Endodermal cell (in vitro differentiated cells): ENCODE measurements at regions not wholly inside any gene's neighbourhood (a gene's known extent, or its start where the extent isn't known, plus 50 kb on each side); places are given as distances from the start of the nearest gene placed in this dataset.

Experiments used
- DNase-seq: peaks from one replicate; pipeline ENCODE4 v3.0.0-alpha.2; 2017
- H3K27ac ChIP-seq: 2 replicates; pipeline ENCODE4 v1.5.1; 2013; ENCODE audit warnings: mild to moderate bottlenecking, low read depth, low read length, moderate library complexity
- H3K27me3 ChIP-seq: 2 replicates; pipeline ENCODE4 v1.6.1; 2013; ENCODE audit warnings: mild to moderate bottlenecking, low read length, moderate library complexity; ENCODE audit not compliant: insufficient read depth, control insufficient read depth, poor library complexity, severe bottlenecking
- H3K36me3 ChIP-seq: 2 replicates; pipeline ENCODE4 v1.7.0; 2013; ENCODE audit warnings: mild to moderate bottlenecking, low read length, moderate library complexity; ENCODE audit not compliant: control insufficient read depth, insufficient read depth
- H3K4me1 ChIP-seq: one replicate; pipeline ENCODE4 v1.7.0; 2013; ENCODE audit warnings: low read length; ENCODE audit not compliant: control insufficient read depth, insufficient read depth
- H3K4me3 ChIP-seq: 2 replicates; pipeline ENCODE4 v1.5.1; 2013; ENCODE audit warnings: mild to moderate bottlenecking, low read length, moderate library complexity
- H3K9ac ChIP-seq: 2 replicates; pipeline ENCODE4 v1.6.1; 2013; ENCODE audit warnings: mild to moderate bottlenecking, low read length, moderate library complexity; ENCODE audit not compliant: poor library complexity, severe bottlenecking; ENCODE audit errors: extremely low read depth
- H3K9me3 ChIP-seq: 2 replicates; pipeline ENCODE4 v1.6.1; 2013; ENCODE audit warnings: mild to moderate bottlenecking, low read length, moderate library complexity; ENCODE audit not compliant: control insufficient read depth
- H3K27ac Mint-ChIP-seq: 2 replicates; pipeline ENCODE4 v1.8.0; 2020; ENCODE audit warnings: mixed read lengths
- H3K27me3 Mint-ChIP-seq: 2 replicates; pipeline ENCODE4 v1.8.0; 2021; ENCODE audit warnings: mild to moderate bottlenecking, mixed read lengths; ENCODE audit not compliant: insufficient read depth
- H3K36me3 Mint-ChIP-seq: 2 replicates; pipeline ENCODE4 v1.8.0; 2020; ENCODE audit warnings: low read depth, mixed read lengths
- H3K4me1 Mint-ChIP-seq: 2 replicates; pipeline ENCODE4 v1.8.0; 2020; ENCODE audit warnings: mixed read lengths
- H3K4me3 Mint-ChIP-seq: 2 replicates; pipeline ENCODE4 v1.8.0; 2020; ENCODE audit warnings: mild to moderate bottlenecking, moderate library complexity, mixed read lengths
- H3K9me3 Mint-ChIP-seq: 2 replicates; pipeline ENCODE4 v1.8.0; 2020; ENCODE audit warnings: mild to moderate bottlenecking, mixed read lengths
- CTCF ChIP-seq: fragments of 200-600 bp; sonication (generic); conservative IDR thresholded peaks from 2 replicates; pipeline ENCODE4 v1.5.0; 2021; ENCODE audit warnings: antibody characterized with exemption, mild to moderate bottlenecking
- WGBS, 2 experiments: methylation state at CpG; one replicate each; pipeline versions ENCODE4 v1.1.5 to v1.1.7; 2013; ENCODE audit warnings: missing lambda C conversion rate in 2 of 2, mixed read lengths in 1 of 2; ENCODE audit not compliant: insufficient coverage in 1 of 2, insufficient read length in 1 of 2; 5-methylcytosine and 5-hydroxymethylcytosine counted together

- no peak overlapping the region for H3K27ac ChIP-seq
- DNase-seq: no peak
- WGBS, 2 experiments: 92 to 100% methylated on average over 1 of the region's 1 CpG
- Mint-ChIP-seq H3K4me1 (no peaks in the 10 kb centered on the region), H3K27me3 (no peaks in the 10 kb centered on the region), H3K4me3 (no peak overlapping the region), H3K9me3 (no peaks in the 10 kb centered on the region), H3K27ac (no peak overlapping the region), H3K36me3 (no peaks in the 10 kb centered on the region)
- no peaks in the 10 kb centered on the region for H3K9me3 ChIP-seq
- no peaks in the 10 kb centered on the region for H3K27me3 ChIP-seq
- H3K4me1 ChIP-seq: no peaks in the 10 kb centered on the region
- TF ChIP-seq CTCF: no peak
- H3K9ac ChIP-seq: no peak overlapping the region
- no peaks in the 10 kb centered on the region for H3K36me3 ChIP-seq
- no peak overlapping the region for H3K4me3 ChIP-seq
Observed at GRCh38 chr4:127237581-127237980, 395.2 kb upstream of the INTU start.

GRCh38 chr4:127238956-127239475 lies 393.7 kb upstream of the INTU start:
- H3K27me3 Mint-ChIP-seq: no peaks in the 10 kb centered on the region
- no peaks in the 10 kb centered on the region for H3K9me3 Mint-ChIP-seq
- Histone ChIP-seq H3K9ac (no peak overlapping the region), H3K27me3 (no peaks in the 10 kb centered on the region), H3K4me3 (no peak overlapping the region), H3K9me3 (no peaks in the 10 kb centered on the region), H3K4me1 (no peaks in the 10 kb centered on the region), H3K36me3 (no peaks in the 10 kb centered on the region), H3K27ac (no peak overlapping the region)
- no peaks in the 10 kb centered on the region for H3K4me1 Mint-ChIP-seq
- no peak overlapping the region for H3K27ac Mint-ChIP-seq
- TF ChIP-seq CTCF: no peak
- H3K4me3 Mint-ChIP-seq: no peak overlapping the region
- no peak for DNase-seq
- WGBS, 2 experiments: 75 to 92% methylated on average over 2 to 5 of the region's 5 CpGs
- no peaks in the 10 kb centered on the region for H3K36me3 Mint-ChIP-seq

GRCh38 chr4:127239902-127240763 lies 392.6 kb upstream of the INTU start:
- Histone ChIP-seq H3K27me3 (no peaks in the 10 kb centered on the region), H3K27ac (no peak overlapping the region), H3K4me3 (no peak overlapping the region), H3K36me3 (no peaks in the 10 kb centered on the region), H3K9ac (no peak overlapping the region), H3K4me1 (no peaks in the 10 kb centered on the region), H3K9me3 (no peaks in the 10 kb centered on the region)
- no peak for DNase-seq
- 94% methylated on average over 2 to 5 of the region's 7 CpGs for WGBS, 2 experiments
- no peak overlapping the region for H3K4me3 Mint-ChIP-seq
- H3K27ac Mint-ChIP-seq: no peak overlapping the region
- no peaks in the 10 kb centered on the region for H3K36me3 Mint-ChIP-seq
- H3K27me3 Mint-ChIP-seq: no peaks in the 10 kb centered on the region
- H3K4me1 Mint-ChIP-seq: no peaks in the 10 kb centered on the region
- H3K9me3 Mint-ChIP-seq: no peaks in the 10 kb centered on the region
- no peak for TF ChIP-seq CTCF
